ENCODE measurements at regions not wholly inside any gene's neighbourhood (a gene's known extent, or its start where the extent isn't known, plus 50 kb on each side); places are given as distances from the start of the nearest gene placed in this dataset.

GRCh38 chr1:239006276-239006675 lies 380.1 kb upstream of the CHRM3 start:
- no peak overlapping the region for H3K4me3 ChIP-seq (ENCODE audit: low read depth, low read length)
- TF ChIP-seq CTCF (IDR thresholded peaks at IDR 0.05; ENCODE audit: low read depth, low read length), result no peak

- H3K4me3 ChIP-seq (ENCODE audit: low read depth, low read length), result no peak overlapping the region
- TF ChIP-seq CTCF (IDR thresholded peaks at IDR 0.05; ENCODE audit: low read depth, low read length), result no peak
Observed at GRCh38 chr1:238999944-239000343, 386.4 kb upstream of the CHRM3 start.

- no peak overlapping the region for H3K4me3 ChIP-seq (ENCODE audit: low read depth, low read length)
Observed at GRCh38 chr1:238998577-238998976, 387.8 kb upstream of the CHRM3 start.

GRCh38 chr1:238991765-238992495 lies 394.4 kb upstream of the CHRM3 start:
- TF ChIP-seq CTCF (IDR thresholded peaks at IDR 0.05; ENCODE audit: low read depth, low read length), result no peak
- no peak overlapping the region for H3K4me3 ChIP-seq (ENCODE audit: low read depth, low read length)

More at GRCh38 chr1:238998577-238998976, 387.8 kb upstream of the CHRM3 start:
- TF ChIP-seq CTCF (IDR thresholded peaks at IDR 0.05; ENCODE audit: low read depth, low read length), result no peak

- H3K4me3 ChIP-seq (ENCODE audit: low read depth, low read length), result no peak overlapping the region
- TF ChIP-seq CTCF (IDR thresholded peaks at IDR 0.05; ENCODE audit: low read depth, low read length), result no peak
Observed at GRCh38 chr1:238985312-238985711, 401.1 kb upstream of the CHRM3 start.

- TF ChIP-seq CTCF (IDR thresholded peaks at IDR 0.05; ENCODE audit: low read depth, low read length), result no peak
- no peak overlapping the region for H3K4me3 ChIP-seq (ENCODE audit: low read depth, low read length)
Observed at GRCh38 chr1:238982736-238983135, 403.6 kb upstream of the CHRM3 start.

- H3K4me3 ChIP-seq (ENCODE audit: low read depth, low read length), result no peak overlapping the region
- no peak for TF ChIP-seq CTCF (IDR thresholded peaks at IDR 0.05; ENCODE audit: low read depth, low read length)
Observed at GRCh38 chr1:238981317-238981933, 404.9 kb upstream of the CHRM3 start.

Measured in WI38 (cell line).